H1 (cell line): ENCODE measurements at regions not wholly inside any gene's neighbourhood (a gene's known extent, or its start where the extent isn't known, plus 50 kb on each side); places are given as distances from the start of the nearest gene placed in this dataset.
A peak's percentile ranks its signal among the peaks of the same experiment; 100 is the strongest.

ENCODE experiments used
- CTCF ChIA-PET: fragments of 300-600 bp; sonication (Branson Sonifier 250); formaldehyde crosslinking; loops from one replicate; lab custom pipeline; 2021; ENCODE audit not compliant: partially characterized antibody; lab: Charles Lee
- POLR2A ChIA-PET: fragments of 300-600 bp; sonication (Branson Sonifier 250); formaldehyde crosslinking; loops from one replicate; lab custom pipeline; 2021; ENCODE audit warnings: inconsistent platforms; ENCODE audit not compliant: partially characterized antibody; lab: Charles Lee
- DNase-seq, 2 experiments: peaks; one replicate each; pipeline versions ENCODE4 v3.0.0 to v3.0.0-alpha.2; 2010 to 2022; ENCODE audit warnings: low spot score in 2 of 2, low read depth in 1 of 2, mixed read lengths in 1 of 2
- FAIRE-seq: peaks from 2 replicates; lab custom pipeline; 2011; peaks lifted over from hg19 to GRCh38; lab: Jason Lieb, UNC
- H2AFZ ChIP-seq: 2 replicates; pipeline ENCODE4 v1.8.1; 2012; ENCODE audit warnings: low read length, inconsistent platforms
- H2AK5ac ChIP-seq: 2 replicates; pipeline ENCODE4 v1.6.1; 2013; ENCODE audit warnings: low read depth, low read length
- H2BK120ac ChIP-seq: replicated peaks from 2 replicates; pipeline ENCODE3; 2013; ENCODE audit warnings: low read depth, low read length, inconsistent platforms
- H2BK12ac ChIP-seq: 2 replicates; pipeline ENCODE4 v1.6.1; 2013; ENCODE audit warnings: low read depth, low read length
- H2BK15ac ChIP-seq: 2 replicates; pipeline ENCODE4 v1.6.1; 2013; ENCODE audit warnings: low read length
- H2BK20ac ChIP-seq: 2 replicates; pipeline ENCODE4 v1.6.1; 2013; ENCODE audit warnings: low read length
- H2BK5ac ChIP-seq: 2 replicates; pipeline ENCODE4 v1.6.1; 2013; ENCODE audit warnings: low read depth, low read length
- H3K14ac ChIP-seq: 2 replicates; pipeline ENCODE4 v1.6.1; 2013; ENCODE audit warnings: inconsistent platforms; ENCODE audit not compliant: insufficient read length
- H3K18ac ChIP-seq: 2 replicates; pipeline ENCODE4 v1.6.1; 2013; ENCODE audit warnings: low read length; ENCODE audit errors: extremely low read depth
- H3K23ac ChIP-seq: 2 replicates; pipeline ENCODE4 v1.6.1; 2013; ENCODE audit warnings: inconsistent platforms; ENCODE audit not compliant: insufficient read length
- H3K23me2 ChIP-seq: 2 replicates; pipeline ENCODE4 v1.6.1; 2013; ENCODE audit warnings: low read depth, low read length
- H3K27ac ChIP-seq: 2 replicates; pipeline ENCODE4 v1.6.1; 2011; ENCODE audit warnings: low read depth, low read length, inconsistent platforms
- H3K27me3 ChIP-seq, 4 experiments: replicated peaks in 1 of 4; 1 replicate in 1 of 4; 2 replicates in 3 of 4; pipeline versions ENCODE4 v1.6.1 to v1.8.1; 2011 to 2013; ENCODE audit warnings: low read length in 3 of 4, mild to moderate bottlenecking in 3 of 4, inconsistent platforms in 2 of 4, mixed read lengths in 2 of 4, moderate library complexity in 1 of 4; ENCODE audit not compliant: control insufficient read depth in 3 of 4, insufficient read depth in 3 of 4; ENCODE audit errors: extremely low read depth in 1 of 4
- H3K36me3 ChIP-seq, 4 experiments: 2 replicates each; pipeline versions ENCODE4 v1.6.1 to v1.8.1; 2011 to 2013; ENCODE audit warnings: mild to moderate bottlenecking in 4 of 4, low read length in 3 of 4, moderate library complexity in 2 of 4, control low read depth in 1 of 4, inconsistent platforms in 1 of 4; ENCODE audit not compliant: insufficient read depth in 4 of 4, control insufficient read depth in 2 of 4
- H3K4ac ChIP-seq: replicated peaks from 2 replicates; pipeline ENCODE3; 2013; ENCODE audit warnings: low read length, low read depth, mixed read lengths, inconsistent platforms; ENCODE audit not compliant: insufficient read length
- H3K4me1 ChIP-seq, 4 experiments: replicated peaks in 1 of 4; 1 replicate in 1 of 4; 2 replicates in 3 of 4; pipeline versions ENCODE4 v1.6.1 to v1.8.1; 2011 to 2013; ENCODE audit warnings: low read length in 3 of 4, inconsistent platforms in 2 of 4, mixed read lengths in 1 of 4; ENCODE audit not compliant: insufficient read depth in 4 of 4, control insufficient read depth in 3 of 4
- H3K4me2 ChIP-seq, 2 experiments: 2 replicates each; pipeline versions ENCODE4 v1.6.1 to v1.8.1; 2011 to 2013; ENCODE audit warnings: low read depth in 2 of 2, low read length in 2 of 2, control low read depth in 1 of 2, inconsistent platforms in 1 of 2, mild to moderate bottlenecking in 1 of 2; ENCODE audit not compliant: insufficient read depth in 1 of 2
- H3K4me3 ChIP-seq, 4 experiments: fragments of 200-600, 300-600 bp in 1 of 4; sonication (generic), shearing (Covaris generic), sonication (Bioruptor Twin) in 1 of 4; 2 replicates each; pipeline versions ENCODE4 v1.5.1 to v1.8.1; 2011 to 2016; ENCODE audit warnings: low read length in 4 of 4, low read depth in 3 of 4, control low read depth in 2 of 4, inconsistent platforms in 2 of 4, mild to moderate bottlenecking in 2 of 4, mixed read lengths in 1 of 4, moderate library complexity in 1 of 4; ENCODE audit not compliant: insufficient read depth in 2 of 4; ENCODE audit errors: extremely low read depth in 1 of 4
- H3K56ac ChIP-seq: replicated peaks from 2 replicates; pipeline ENCODE3; 2013; ENCODE audit warnings: low read depth, mild to moderate bottlenecking, mixed read lengths, low read length, inconsistent platforms; ENCODE audit not compliant: insufficient read length
- H3K79me1 ChIP-seq: 2 replicates; pipeline ENCODE4 v1.6.1; 2013; ENCODE audit warnings: low read depth, low read length, control low read depth
- H3K79me2 ChIP-seq, 2 experiments: 2 replicates each; pipeline versions ENCODE4 v1.6.1 to v1.8.1; 2012 to 2013; ENCODE audit warnings: low read length in 2 of 2, mild to moderate bottlenecking in 2 of 2, inconsistent platforms in 1 of 2; ENCODE audit not compliant: insufficient read depth in 2 of 2, control insufficient read depth in 1 of 2
- H3K9ac ChIP-seq, 4 experiments: replicated peaks in 1 of 4; 1 replicate in 1 of 4; 2 replicates in 3 of 4; pipeline versions ENCODE4 v1.6.1 to v1.8.1; 2011 to 2013; ENCODE audit warnings: low read depth in 3 of 4, low read length in 3 of 4, control low read depth in 2 of 4, mild to moderate bottlenecking in 2 of 4, moderate library complexity in 2 of 4, inconsistent platforms in 1 of 4; ENCODE audit errors: extremely low read depth in 1 of 4
- H3K9me3 ChIP-seq, 2 experiments: 2 replicates each; pipeline versions ENCODE4 v1.6.1 to v1.8.1; 2012 to 2013; ENCODE audit warnings: mild to moderate bottlenecking in 2 of 2, moderate library complexity in 2 of 2, control low read depth in 1 of 2, inconsistent platforms in 1 of 2, low read depth in 1 of 2, low read length in 1 of 2, mixed read lengths in 1 of 2; ENCODE audit not compliant: insufficient read depth in 2 of 2
- H4K20me1 ChIP-seq, 2 experiments: replicated peaks in 1 of 2; 2 replicates each; pipeline versions ENCODE3 to v1.8.1; 2011 to 2013; ENCODE audit warnings: inconsistent platforms in 2 of 2, low read length in 2 of 2, mild to moderate bottlenecking in 1 of 2; ENCODE audit not compliant: insufficient read depth in 2 of 2, control insufficient read depth in 1 of 2
- H4K5ac ChIP-seq: 2 replicates; pipeline ENCODE4 v1.6.1; 2013; ENCODE audit warnings: low read length, low read depth, mixed read lengths, inconsistent platforms; ENCODE audit not compliant: insufficient read length
- H4K8ac ChIP-seq: 2 replicates; pipeline ENCODE4 v1.8.0; 2013; ENCODE audit warnings: mild to moderate bottlenecking, moderate library complexity, low read length, inconsistent platforms; ENCODE audit not compliant: insufficient read depth; ENCODE audit errors: extremely low read depth
- H4K91ac ChIP-seq: replicated peaks from 2 replicates; pipeline ENCODE3; 2013; ENCODE audit warnings: low read length, mixed read lengths, inconsistent platforms; ENCODE audit not compliant: insufficient read length
- FOSL1 ChIP-seq: IDR thresholded peaks from 2 replicates; pipeline ENCODE4 v1.6.1; 2011; ENCODE audit warnings: mild to moderate bottlenecking, low read depth, low read length, moderate library complexity; ENCODE audit not compliant: insufficient read depth
- JUN ChIP-seq: IDR thresholded peaks from 2 replicates; pipeline ENCODE4 v1.6.1; 2011; ENCODE audit warnings: low read depth, mild to moderate bottlenecking, improper control_type of control experiment, low read length
- KDM1A ChIP-seq: fragments of 200-600, 300-600 bp; sonication (generic); IDR thresholded peaks from 2 replicates; pipeline ENCODE4 v1.7.1; 2016; ENCODE audit warnings: mild to moderate bottlenecking, low read length, borderline replicate concordance
- KDM5A ChIP-seq: fragments of 200-600 bp; IDR thresholded peaks from 2 replicates; pipeline ENCODE4 v1.7.1; 2012; ENCODE audit warnings: mild to moderate bottlenecking, low read length, inconsistent platforms, mixed read lengths
- MAX ChIP-seq: IDR thresholded peaks from 2 replicates; pipeline ENCODE4 v1.6.1; 2012; ENCODE audit warnings: inconsistent platforms
- POLR2AphosphoS5 ChIP-seq: IDR thresholded peaks from 2 replicates; pipeline ENCODE4 v1.6.1; 2011; ENCODE audit warnings: low read depth, low read length
- POU5F1 ChIP-seq: IDR thresholded peaks from 2 replicates; pipeline ENCODE4 v1.6.1; 2011; ENCODE audit warnings: low read depth, mild to moderate bottlenecking, low read length, moderate library complexity
- RBBP5 ChIP-seq: IDR thresholded peaks from 2 replicates; pipeline ENCODE4 v1.7.1; 2012; ENCODE audit warnings: low read depth, mild to moderate bottlenecking, inconsistent platforms, low read length, moderate library complexity, borderline replicate concordance
- WGBS, 2 experiments: shearing (Covaris generic) in 1 of 2; methylation state at CpG; one replicate each; pipeline versions ENCODE4 v1.1.6 to v1.1.7; 2013 to 2015; ENCODE audit warnings: low lambda C conversion rate in 2 of 2, mixed read lengths in 2 of 2, inconsistent platforms in 1 of 2, low coverage in 1 of 2, missing lambda C conversion rate in 1 of 2; ENCODE audit not compliant: insufficient replicate concordance in 2 of 2, insufficient coverage in 1 of 2, insufficient read length in 1 of 2; ENCODE audit errors: extremely low coverage in 1 of 2, missing lambda C conversion rate in 1 of 2; 5-methylcytosine and 5-hydroxymethylcytosine counted together
- TF ChIP-seq, protein P1 (sequence below): IDR thresholded peaks from 2 replicates; pipeline ENCODE4 v1.6.1; 2012; ENCODE audit warnings: inconsistent platforms

GRCh38 chr1:209406168-209406567, 177.3 kb upstream of the CAMK1G start:
- CTCF ChIA-PET: interaction anchor here (0.8 to 3.7 kb wide), 10 partner anchors 9 to 157 kb away, joined by 3 to 17 read pairs (median 5); no protein-coding TSS in a partner anchor
- 44% methylated on average over 3 of the region's 3 CpGs; no CpG with 5 or more reads in 1 of the 2 experiments for WGBS, 2 experiments
- no peak for FAIRE-seq

More at GRCh38 chr1:209406168-209406567, 177.3 kb upstream of the CAMK1G start:
- Histone ChIP-seq H3K4ac (no peak overlapping the region), H2AFZ (no peak overlapping the region), H3K9me3 (no peaks in the 10 kb centered on the region), H2BK12ac (peak overlapping the region; percentile 10; the same call in 1 of the 2 replicates), H4K8ac (no peak overlapping the region), H3K27ac (no peak overlapping the region), H2BK20ac (peak overlapping the region; percentile 62; the same call in 1 of the 2 replicates), H3K23ac (no peak overlapping the region), H3K14ac (no peak overlapping the region), H3K9ac (no peak overlapping the region), H3K27me3 (no peaks in the 10 kb centered on the region), H4K91ac (peak overlapping the region; percentile 7), H3K4me1 (peaks cover 5 to 18% (median 15%) of the 10 kb centered on the region in 4 experiments; a peak in 6 of 7 replicates), H3K18ac (no peak overlapping the region; the same call in 1 of the 2 replicates), H2BK15ac (no peak overlapping the region), H4K5ac (no peak overlapping the region), H3K23me2 (no peaks in the 10 kb centered on the region), H3K79me1 (no peaks in the 10 kb centered on the region), H3K4me2 (peak overlapping the region in 1 of 2 experiments; percentile 34; a peak in 1 of 4 replicates), H2AK5ac (no peak overlapping the region), H3K56ac (no peak overlapping the region), H3K36me3 (no peaks in the 10 kb centered on the region), H3K79me2 (no peaks in the 10 kb centered on the region), H2BK120ac (peak overlapping the region; percentile 59), H3K4me3 (peak overlapping the region in 1 of 4 experiments; percentile 36; a peak in 1 of 8 replicates), H4K20me1 (no peaks in the 10 kb centered on the region), H2BK5ac (peak overlapping the region; percentile 14; the same call in 1 of the 2 replicates)
- DNase-seq: no peak
- no peak for TF ChIP-seq POU5F1
- peak; percentile 61; the same call in 1 of the 2 replicates for TF ChIP-seq MAX
- TF ChIP-seq KDM5A: no peak
- no peak for TF ChIP-seq JUN
- no peak for TF ChIP-seq RBBP5
- TF ChIP-seq, protein P1, sequence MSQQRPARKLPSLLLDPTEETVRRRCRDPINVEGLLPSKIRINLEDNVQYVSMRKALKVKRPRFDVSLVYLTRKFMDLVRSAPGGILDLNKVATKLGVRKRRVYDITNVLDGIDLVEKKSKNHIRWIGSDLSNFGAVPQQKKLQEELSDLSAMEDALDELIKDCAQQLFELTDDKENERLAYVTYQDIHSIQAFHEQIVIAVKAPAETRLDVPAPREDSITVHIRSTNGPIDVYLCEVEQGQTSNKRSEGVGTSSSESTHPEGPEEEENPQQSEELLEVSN: peak; percentile 53; the same call in 1 of the 2 replicates
- TF ChIP-seq FOSL1: no peak
- TF ChIP-seq KDM1A: no peak
- TF ChIP-seq POLR2AphosphoS5: no peak
- POLR2A ChIA-PET: interaction anchor here (1.1 kb wide), 1 partner anchor 28 kb away, joined by 4 read pairs; no protein-coding TSS in a partner anchor
